22Rv1 (cell line): ENCODE measurements at regions not wholly inside any gene's neighbourhood (a gene's known extent, or its start where the extent isn't known, plus 50 kb on each side); places are given as distances from the start of the nearest gene placed in this dataset.

ENCODE experiments used
- CTCF ChIP-seq: fragments of 450-650 bp; IDR thresholded peaks from 2 replicates; pipeline ENCODE4 v1.5.1; 2017; ENCODE audit warnings: mild to moderate bottlenecking
- ZFX ChIP-seq: fragments of 450-650 bp; IDR thresholded peaks from 2 replicates; pipeline ENCODE4 v1.6.1; 2017; ENCODE audit warnings: antibody characterized with exemption, borderline replicate concordance

DNA sequence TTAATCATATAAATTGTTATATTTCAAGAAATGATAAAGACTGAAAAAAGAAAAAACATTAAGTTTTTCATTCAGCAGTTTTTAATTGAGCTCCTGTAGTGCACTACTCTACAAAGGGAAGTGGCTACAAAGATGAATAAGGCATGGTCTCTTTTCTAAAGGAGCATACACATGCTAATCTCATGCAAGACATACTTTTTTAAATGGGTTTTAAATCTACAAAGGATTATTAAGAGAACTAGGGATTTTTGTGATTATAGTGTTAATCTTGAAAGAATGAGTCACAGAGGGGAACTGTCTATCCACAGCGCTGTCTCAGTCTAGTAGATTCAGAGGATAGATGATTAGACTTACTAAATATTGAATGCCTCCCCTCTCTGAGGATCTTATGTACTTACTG is 1722.2 kb downstream of the RPA4 start:
- TF ChIP-seq CTCF: no peak
- no peak for TF ChIP-seq ZFX
